K562 (cell line): ENCODE measurements at regions not wholly inside any gene's neighbourhood (a gene's known extent, or its start where the extent isn't known, plus 50 kb on each side); places are given as distances from the start of the nearest gene placed in this dataset.

Experiments
- CHD2 ChIP-seq: IDR thresholded peaks from 2 replicates; pipeline ENCODE4 v1.6.1; 2011; ENCODE audit warnings: low read depth, low read length
- NUFIP1 ChIP-seq: fragments of 450-650 bp; IDR thresholded peaks from 2 replicates; pipeline ENCODE4 v1.6.1; 2018; ENCODE audit not compliant: partially characterized antibody
- POLR3A ChIP-seq: IDR thresholded peaks from 2 replicates; pipeline ENCODE4 v1.6.1; 2011; ENCODE audit warnings: borderline replicate concordance, mild to moderate bottlenecking, moderate library complexity; ENCODE audit not compliant: insufficient read length, insufficient read depth; ENCODE audit errors: extremely low read depth
- POLR3G ChIP-seq: IDR thresholded peaks from 2 replicates; pipeline ENCODE4 v1.6.1; 2011; ENCODE audit not compliant: insufficient read length, insufficient replicate concordance; ENCODE audit errors: extremely low read depth
- SP2 ChIP-seq: IDR thresholded peaks from 2 replicates; pipeline ENCODE4 v1.6.1; 2011; ENCODE audit warnings: mild to moderate bottlenecking, low read depth, low read length, moderate library complexity; ENCODE audit not compliant: poor library complexity, severe bottlenecking; ENCODE audit errors: extremely low read depth
- TCF7 ChIP-seq: sonication (generic); IDR thresholded peaks from 2 replicates; pipeline ENCODE4 v1.6.1; 2016; ENCODE audit warnings: antibody characterized with exemption, borderline replicate concordance
- TEAD4 ChIP-seq, 2 experiments: sonication (generic) in 1 of 2; formaldehyde crosslinking in 1 of 2; IDR thresholded peaks; 2 replicates each; pipeline versions ENCODE4 v1.6.1 to v1.8.0; 2012 to 2022; ENCODE audit warnings: borderline replicate concordance in 1 of 2, inconsistent platforms in 1 of 2, low read length in 1 of 2, mild to moderate bottlenecking in 1 of 2, missing genetic modification reagents in 1 of 2
- USF1 ChIP-seq: sonication (generic); formaldehyde crosslinking; IDR thresholded peaks from 2 replicates; pipeline ENCODE4 v1.9.0; 2022; ENCODE audit warnings: mild to moderate bottlenecking, missing genetic modification reagents
- ZBTB8A ChIP-seq: fragments of 450-650 bp; IDR thresholded peaks from 2 replicates; pipeline ENCODE4 v1.6.1; 2018; ENCODE audit warnings: mild to moderate bottlenecking, moderate library complexity; ENCODE audit not compliant: partially characterized antibody

GRCh38 chr1:55828044-55828443, 612.9 kb upstream of the USP24 start:
- TF ChIP-seq POLR3A, result no peak
- TF ChIP-seq POLR3G, result no peak
- no peak for TF ChIP-seq SP2
- TF ChIP-seq USF1, result no peak
- TF ChIP-seq CHD2, result no peak
- TF ChIP-seq ZBTB8A, result no peak
- no peak for TF ChIP-seq TEAD4 (IDR thresholded peaks at IDR 0.05; ENCODE audit: low read length)
- TF ChIP-seq TEAD4 (CRISPR knock-in tag; IDR thresholded peaks at IDR 0.05; ENCODE audit: borderline replicate concordance), result no peak
- TF ChIP-seq NUFIP1, result no peak
- TF ChIP-seq TCF7, result no peak
